ENCODE measurements at regions not wholly inside any gene's neighbourhood (a gene's known extent, or its start where the extent isn't known, plus 50 kb on each side); places are given as distances from the start of the nearest gene placed in this dataset.

GRCh38 chr5:4659851-4660250 is 480.3 kb upstream of the ADAMTS16 start:
- H3K36me3 ChIP-seq (ENCODE audit: insufficient read depth, low read length) = no peaks in the 10 kb centered on the region
- DNase-seq = no peak
- Mint-ChIP-seq H3K4me3 (no peak overlapping the region), H3K9me3 (peaks cover 3 to 27% (median 15%) of the 10 kb centered on the region in 5 donors), H3K36me3 (no peaks in the 10 kb centered on the region), H3K27ac (no peak overlapping the region), H3K4me1 (peaks cover 0 to 4% (median 0%) of the 10 kb centered on the region in 3 donors), H3K27me3 (no peaks in the 10 kb centered on the region)
- no peaks in the 10 kb centered on the region for H3K9me3 ChIP-seq (ENCODE audit: low read length)
- H3K27ac ChIP-seq (ENCODE audit: low read depth, low read length) = no peak overlapping the region
- no peak overlapping the region for H3K4me3 ChIP-seq (ENCODE audit: low read length)
- H3K4me1 ChIP-seq (ENCODE audit: insufficient read depth, low read length) = no peaks in the 10 kb centered on the region
- POLR2A ChIA-PET = no interaction called here
- CTCF ChIA-PET = no interaction called here
- H3K27me3 ChIP-seq (ENCODE audit: insufficient read depth, low read length, poor library complexity, severe bottlenecking) = no peaks in the 10 kb centered on the region

GRCh38 chr5:4661326-4661725 is 478.8 kb upstream of the ADAMTS16 start:
- Histone ChIP-seq H3K27ac (ENCODE audit: low read depth, low read length) (no peak overlapping the region), H3K9me3 (ENCODE audit: low read length) (no peaks in the 10 kb centered on the region), H3K4me3 (ENCODE audit: low read length) (no peak overlapping the region), H3K4me1 (ENCODE audit: insufficient read depth, low read length) (no peaks in the 10 kb centered on the region), H3K36me3 (ENCODE audit: insufficient read depth, low read length) (no peaks in the 10 kb centered on the region), H3K27me3 (ENCODE audit: insufficient read depth, low read length, poor library complexity, severe bottlenecking) (no peaks in the 10 kb centered on the region)
- H3K27me3 Mint-ChIP-seq = no peaks in the 10 kb centered on the region
- H3K9me3 Mint-ChIP-seq = peaks cover 3 to 26% (median 14%) of the 10 kb centered on the region in 5 donors
- H3K36me3 Mint-ChIP-seq = no peaks in the 10 kb centered on the region
- H3K4me1 Mint-ChIP-seq = peaks cover 0 to 4% (median 0%) of the 10 kb centered on the region in 3 donors
- no peak for DNase-seq
- POLR2A ChIA-PET = no interaction called here
- no peak overlapping the region for H3K27ac Mint-ChIP-seq
- CTCF ChIA-PET = no interaction called here
- no peak overlapping the region for H3K4me3 Mint-ChIP-seq

DNA sequence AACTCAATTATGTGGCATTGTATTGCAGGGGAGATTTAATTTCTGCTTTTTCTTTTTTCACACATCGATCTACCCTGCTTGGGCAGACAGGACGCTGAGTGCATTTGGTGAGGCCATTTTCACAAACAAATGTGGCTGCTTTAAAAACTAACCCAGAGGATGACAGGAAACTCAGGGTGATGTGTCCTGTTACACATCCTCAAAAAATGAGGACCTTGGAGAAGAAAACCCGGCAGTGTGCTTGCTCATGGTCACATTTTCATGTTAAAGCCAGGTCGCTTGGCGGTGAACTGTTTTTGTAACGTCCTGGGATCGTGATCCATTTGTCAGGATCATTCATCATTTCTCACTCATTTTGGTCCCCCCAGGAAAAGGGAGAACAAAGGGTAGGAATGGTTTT is 478.3 kb upstream of the ADAMTS16 start:
- peaks cover 3 to 23% (median 13%) of the 10 kb centered on the region in 5 donors for H3K9me3 Mint-ChIP-seq
- ChIA-PET POLR2A (no interaction called here), CTCF (no interaction called here)
- no peaks in the 10 kb centered on the region for H3K9me3 ChIP-seq (ENCODE audit: low read length)
- no peaks in the 10 kb centered on the region for H3K27me3 Mint-ChIP-seq
- H3K4me1 ChIP-seq (ENCODE audit: insufficient read depth, low read length) = no peaks in the 10 kb centered on the region
- DNase-seq = no peak
- H3K36me3 ChIP-seq (ENCODE audit: insufficient read depth, low read length) = no peaks in the 10 kb centered on the region
- H3K27me3 ChIP-seq (ENCODE audit: insufficient read depth, low read length, poor library complexity, severe bottlenecking) = no peaks in the 10 kb centered on the region
- H3K4me3 ChIP-seq (ENCODE audit: low read length) = no peak overlapping the region
- H3K27ac ChIP-seq (ENCODE audit: low read depth, low read length) = no peak overlapping the region
- no peak overlapping the region for H3K27ac Mint-ChIP-seq
- H3K36me3 Mint-ChIP-seq = no peaks in the 10 kb centered on the region
- no peak overlapping the region for H3K4me3 Mint-ChIP-seq
- H3K4me1 Mint-ChIP-seq = peaks cover 0 to 4% (median 0%) of the 10 kb centered on the region in 3 donors

DNA sequence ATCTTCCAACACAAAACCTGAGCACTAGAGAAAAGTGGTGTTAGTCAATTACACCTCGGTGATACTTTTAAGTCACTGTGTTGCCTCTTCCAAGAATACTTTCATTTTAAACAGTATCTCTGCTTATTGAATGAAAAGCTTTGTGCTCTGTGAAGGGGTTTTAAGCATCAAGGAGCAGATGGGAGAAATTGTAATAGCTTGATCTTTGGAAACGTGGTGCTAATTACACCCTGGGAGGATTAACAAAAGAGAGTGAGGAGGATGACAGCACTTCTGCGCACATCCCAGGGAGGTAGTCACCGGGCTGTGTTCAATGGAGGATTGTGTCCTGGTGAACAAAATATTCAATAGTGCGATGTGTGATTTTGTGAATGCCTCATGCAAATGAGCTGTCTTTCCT is 477.4 kb upstream of the ADAMTS16 start:
- Mint-ChIP-seq H3K4me3 (no peak overlapping the region), H3K36me3 (no peaks in the 10 kb centered on the region), H3K27me3 (no peaks in the 10 kb centered on the region), H3K9me3 (peaks cover 3 to 23% (median 15%) of the 10 kb centered on the region in 5 donors), H3K27ac (no peak overlapping the region), H3K4me1 (peaks cover 0 to 4% (median 0%) of the 10 kb centered on the region in 3 donors)
- Histone ChIP-seq H3K36me3 (ENCODE audit: insufficient read depth, low read length) (no peaks in the 10 kb centered on the region), H3K9me3 (ENCODE audit: low read length) (no peaks in the 10 kb centered on the region), H3K27me3 (ENCODE audit: insufficient read depth, low read length, poor library complexity, severe bottlenecking) (no peaks in the 10 kb centered on the region), H3K4me3 (ENCODE audit: low read length) (no peak overlapping the region), H3K4me1 (ENCODE audit: insufficient read depth, low read length) (no peaks in the 10 kb centered on the region), H3K27ac (ENCODE audit: low read depth, low read length) (no peak overlapping the region)
- POLR2A ChIA-PET = no interaction called here
- DNase-seq = no peak
- CTCF ChIA-PET = no interaction called here

DNA sequence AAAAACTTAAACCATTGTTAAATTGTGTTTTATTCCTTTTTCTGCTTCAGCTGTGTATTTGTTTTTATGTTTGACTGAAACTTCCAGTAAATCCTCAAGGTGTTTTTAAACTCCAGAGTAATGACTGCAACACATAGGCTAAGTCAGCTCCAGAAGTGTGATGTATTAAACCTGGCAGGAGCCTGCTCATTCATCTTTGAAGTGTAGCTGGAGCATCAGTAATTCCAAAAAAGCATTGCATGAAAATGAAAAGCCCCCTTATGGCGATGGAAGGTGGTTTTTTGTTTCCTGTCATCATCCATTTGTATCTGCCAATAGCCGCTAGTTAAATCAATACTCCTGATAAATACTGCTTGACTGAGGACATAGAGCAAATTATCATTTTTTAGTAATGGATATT is 474.2 kb upstream of the ADAMTS16 start:
- Histone ChIP-seq H3K4me3 (ENCODE audit: low read length) (no peak overlapping the region), H3K4me1 (ENCODE audit: insufficient read depth, low read length) (no peaks in the 10 kb centered on the region), H3K36me3 (ENCODE audit: insufficient read depth, low read length) (no peaks in the 10 kb centered on the region), H3K27ac (ENCODE audit: low read depth, low read length) (no peak overlapping the region), H3K9me3 (ENCODE audit: low read length) (no peaks in the 10 kb centered on the region), H3K27me3 (ENCODE audit: insufficient read depth, low read length, poor library complexity, severe bottlenecking) (no peaks in the 10 kb centered on the region)
- Mint-ChIP-seq H3K27me3 (no peaks in the 10 kb centered on the region), H3K27ac (no peak overlapping the region), H3K36me3 (no peaks in the 10 kb centered on the region), H3K4me3 (no peak overlapping the region), H3K4me1 (no peaks in the 10 kb centered on the region), H3K9me3 (peaks cover 3 to 25% (median 11%) of the 10 kb centered on the region in 5 donors)
- DNase-seq = no peak
- ChIA-PET CTCF (no interaction called here), POLR2A (no interaction called here)

DNA sequence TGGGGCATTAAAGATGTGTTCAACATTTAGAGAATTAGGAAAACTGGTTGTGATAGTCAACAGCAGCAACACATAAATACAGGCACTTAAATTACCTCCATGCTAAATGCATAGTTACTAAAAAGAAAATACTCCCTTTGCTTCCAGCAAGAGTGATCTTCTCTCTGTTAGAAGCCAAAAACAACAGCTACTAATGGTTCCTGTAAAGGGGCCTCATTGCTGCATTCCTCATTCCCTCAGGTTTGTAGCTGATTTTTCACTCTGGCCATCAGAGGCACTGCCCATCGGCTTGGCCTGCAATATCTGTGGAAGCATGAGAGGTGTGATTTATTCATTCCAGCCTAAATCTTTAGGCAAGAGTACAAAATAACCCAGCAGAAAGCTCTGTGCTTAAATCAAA is 466.0 kb upstream of the ADAMTS16 start:
- peaks cover 5 to 17% (median 6%) of the 10 kb centered on the region in 5 donors for H3K9me3 Mint-ChIP-seq
- H3K4me3 ChIP-seq (ENCODE audit: low read length) = no peak overlapping the region
- H3K36me3 ChIP-seq (ENCODE audit: insufficient read depth, low read length) = no peaks in the 10 kb centered on the region
- ChIA-PET POLR2A (no interaction called here), CTCF (no interaction called here)
- H3K27me3 Mint-ChIP-seq = no peaks in the 10 kb centered on the region
- no peaks in the 10 kb centered on the region for H3K4me1 Mint-ChIP-seq
- no peak for DNase-seq
- no peak overlapping the region for H3K27ac Mint-ChIP-seq
- no peaks in the 10 kb centered on the region for H3K4me1 ChIP-seq (ENCODE audit: insufficient read depth, low read length)
- no peaks in the 10 kb centered on the region for H3K36me3 Mint-ChIP-seq
- H3K27me3 ChIP-seq (ENCODE audit: insufficient read depth, low read length, poor library complexity, severe bottlenecking) = no peaks in the 10 kb centered on the region
- H3K9me3 ChIP-seq (ENCODE audit: low read length) = no peaks in the 10 kb centered on the region
- H3K4me3 Mint-ChIP-seq = no peak overlapping the region
- H3K27ac ChIP-seq (ENCODE audit: low read depth, low read length) = no peak overlapping the region

DNA sequence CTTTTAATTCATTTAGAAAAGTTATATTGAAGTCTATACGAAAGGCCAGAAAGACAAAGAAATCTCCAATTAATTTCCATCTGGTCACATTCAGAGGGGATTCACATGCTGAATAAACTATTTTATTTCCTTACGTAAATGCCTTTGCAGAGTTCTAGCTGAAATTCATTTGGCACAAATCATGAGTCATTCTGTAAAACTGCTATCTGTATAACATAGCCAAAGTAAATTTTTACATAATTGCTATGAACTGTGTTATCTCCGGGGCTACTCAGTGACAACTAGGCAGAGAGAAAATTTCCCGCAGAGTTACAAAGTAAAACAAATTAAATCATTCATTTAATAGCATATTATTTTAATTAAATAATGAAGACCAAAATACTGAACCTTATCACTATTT is 463.2 kb upstream of the ADAMTS16 start:
- Mint-ChIP-seq H3K4me1 (no peaks in the 10 kb centered on the region), H3K27me3 (no peaks in the 10 kb centered on the region), H3K36me3 (no peaks in the 10 kb centered on the region), H3K27ac (no peak overlapping the region), H3K4me3 (no peak overlapping the region), H3K9me3 (peaks cover 9 to 31% (median 13%) of the 10 kb centered on the region in 5 donors)
- ChIA-PET POLR2A (no interaction called here), CTCF (no interaction called here)
- Histone ChIP-seq H3K4me3 (ENCODE audit: low read length) (no peak overlapping the region), H3K9me3 (ENCODE audit: low read length) (no peaks in the 10 kb centered on the region), H3K4me1 (ENCODE audit: insufficient read depth, low read length) (no peaks in the 10 kb centered on the region), H3K27me3 (ENCODE audit: insufficient read depth, low read length, poor library complexity, severe bottlenecking) (no peaks in the 10 kb centered on the region), H3K36me3 (ENCODE audit: insufficient read depth, low read length) (no peaks in the 10 kb centered on the region), H3K27ac (ENCODE audit: low read depth, low read length) (no peak overlapping the region)
- no peak for DNase-seq

GRCh38 chr5:4684946-4685345 is 455.2 kb upstream of the ADAMTS16 start:
- peaks cover 6 to 28% (median 18%) of the 10 kb centered on the region in 5 donors for H3K9me3 Mint-ChIP-seq
- no peaks in the 10 kb centered on the region for H3K4me1 Mint-ChIP-seq
- H3K27me3 Mint-ChIP-seq = no peaks in the 10 kb centered on the region
- H3K36me3 Mint-ChIP-seq = no peaks in the 10 kb centered on the region
- ChIA-PET CTCF (no interaction called here), POLR2A (no interaction called here)
- no peaks in the 10 kb centered on the region for H3K36me3 ChIP-seq (ENCODE audit: insufficient read depth, low read length)
- H3K9me3 ChIP-seq (ENCODE audit: low read length) = no peaks in the 10 kb centered on the region
- DNase-seq = no peak
- no peak overlapping the region for H3K4me3 Mint-ChIP-seq
- H3K27ac ChIP-seq (ENCODE audit: low read depth, low read length) = no peak overlapping the region
- no peak overlapping the region for H3K4me3 ChIP-seq (ENCODE audit: low read length)
- H3K27ac Mint-ChIP-seq = no peak overlapping the region
- no peaks in the 10 kb centered on the region for H3K27me3 ChIP-seq (ENCODE audit: insufficient read depth, low read length, poor library complexity, severe bottlenecking)
- H3K4me1 ChIP-seq (ENCODE audit: insufficient read depth, low read length) = no peaks in the 10 kb centered on the region

DNA sequence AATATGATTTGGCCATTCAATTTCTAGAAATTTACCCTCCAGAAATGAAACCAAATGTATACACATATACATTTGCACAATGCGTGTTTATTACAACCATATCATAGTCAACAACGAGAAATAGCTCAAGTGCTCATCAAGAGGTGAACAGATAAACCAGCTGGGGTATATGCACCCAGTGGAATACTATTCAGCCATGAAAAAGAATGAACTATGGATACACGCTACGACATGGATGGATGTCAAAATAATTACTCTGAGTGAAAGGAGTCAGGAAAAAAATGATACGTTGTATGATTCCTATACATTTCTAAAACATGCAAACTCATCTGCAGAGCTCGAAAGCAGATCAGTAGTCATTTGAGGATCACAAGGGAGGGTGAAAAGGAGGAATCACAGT is 441.5 kb upstream of the ADAMTS16 start:
- H3K36me3 Mint-ChIP-seq = no peaks in the 10 kb centered on the region
- H3K4me3 ChIP-seq (ENCODE audit: low read length) = no peak overlapping the region
- no peaks in the 10 kb centered on the region for H3K36me3 ChIP-seq (ENCODE audit: insufficient read depth, low read length)
- peaks cover 0 to 24% (median 14%) of the 10 kb centered on the region in 5 donors for H3K9me3 Mint-ChIP-seq
- no peak overlapping the region for H3K27ac Mint-ChIP-seq
- H3K27me3 Mint-ChIP-seq = no peaks in the 10 kb centered on the region
- no peaks in the 10 kb centered on the region for H3K9me3 ChIP-seq (ENCODE audit: low read length)
- H3K27me3 ChIP-seq (ENCODE audit: insufficient read depth, low read length, poor library complexity, severe bottlenecking) = no peaks in the 10 kb centered on the region
- CTCF ChIA-PET = no interaction called here
- DNase-seq = no peak
- H3K4me1 Mint-ChIP-seq = no peaks in the 10 kb centered on the region
- no peak overlapping the region for H3K27ac ChIP-seq (ENCODE audit: low read depth, low read length)
- POLR2A ChIA-PET = no interaction called here
- no peak overlapping the region for H3K4me3 Mint-ChIP-seq
- H3K4me1 ChIP-seq (ENCODE audit: insufficient read depth, low read length) = no peaks in the 10 kb centered on the region

Data from CD8-positive, alpha-beta memory T cell (primary cell).